Peyer's patch (tissue), 4 donors: ENCODE measurements at regions not wholly inside any gene's neighbourhood (a gene's known extent, or its start where the extent isn't known, plus 50 kb on each side); places are given as distances from the start of the nearest gene placed in this dataset.

Experiments
- CTCF ChIP-seq, 6 experiments: fragments of 450-650 bp in 4 of 6; fragments of 200-600 bp in 2 of 6; sonication (generic) in 1 of 6; IDR thresholded peaks; one replicate each; pipeline ENCODE4 v1.5.1; 2017 to 2019; ENCODE audit warnings: antibody characterized with exemption in 6 of 6, mild to moderate bottlenecking in 3 of 6, moderate library complexity in 1 of 6
- POLR2A ChIP-seq, 2 donors: fragments of 450-650 bp; IDR thresholded peaks; one replicate each; pipeline ENCODE4 v1.5.1; 2017; ENCODE audit warnings: antibody characterized with exemption in 2 of 2, mild to moderate bottlenecking in 2 of 2, moderate library complexity in 2 of 2

DNA sequence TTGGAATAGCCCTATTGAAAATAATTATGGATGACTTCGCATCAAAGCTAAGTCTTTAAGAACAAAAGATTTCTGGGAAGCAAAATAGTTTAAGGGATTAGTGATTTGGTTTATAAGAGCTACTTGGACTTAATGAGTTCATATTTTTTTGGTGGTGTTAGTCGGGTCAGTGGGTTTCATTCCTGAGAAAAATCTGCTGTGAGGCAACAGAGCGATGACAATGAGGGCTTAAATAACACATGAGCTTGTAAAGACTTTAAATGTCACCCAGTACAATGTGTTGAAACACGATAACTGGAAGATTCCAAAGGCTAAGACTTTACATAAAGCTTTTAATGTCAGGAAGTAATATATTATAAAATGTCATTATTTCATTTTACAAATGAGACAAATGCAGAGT lies 178.8 kb downstream of the ARL4A start:
- TF ChIP-seq CTCF (IDR thresholded peaks at IDR 0.05) = no peak
- no peak for TF ChIP-seq POLR2A (IDR thresholded peaks at IDR 0.05)
